BJ (cell line): ENCODE measurements at regions not wholly inside any gene's neighbourhood (a gene's known extent, or its start where the extent isn't known, plus 50 kb on each side); places are given as distances from the start of the nearest gene placed in this dataset.

Experiments
- CTCF ChIA-PET: fragments of 350-600 bp; formaldehyde crosslinking; extraction: SDS; loops from one replicate; lab custom pipeline; 2021; ENCODE audit warnings: antibody characterized with exemption, inconsistent platforms; lab: Yijun Ruan, JAX
- POLR2A ChIA-PET: fragments of 300-600 bp; sonication (Branson Sonifier 250); formaldehyde crosslinking; extraction: SDS; loops from one replicate; lab custom pipeline; 2021; ENCODE audit warnings: antibody characterized with exemption; lab: Charles Lee
- DNase-seq: peaks from one replicate; pipeline ENCODE4 v3.0.0-alpha.2; 2011; ENCODE audit warnings: low read depth
- H3K27me3 ChIP-seq: 2 replicates; pipeline ENCODE4 v1.6.0; 2011; ENCODE audit warnings: low read length; ENCODE audit not compliant: control insufficient read depth, insufficient read depth
- H3K36me3 ChIP-seq: 2 replicates; pipeline ENCODE4 v1.5.1; 2011; ENCODE audit warnings: low read length; ENCODE audit not compliant: control insufficient read depth, insufficient read depth
- H3K4me3 ChIP-seq: 2 replicates; pipeline ENCODE4 v1.5.1; 2011; ENCODE audit warnings: low read depth, mild to moderate bottlenecking, control low read depth, low read length
- TF ChIP-seq, protein P1 (sequence below): IDR thresholded peaks from 2 replicates; pipeline ENCODE4 v1.5.1; 2011; ENCODE audit warnings: low read depth, mild to moderate bottlenecking, control low read depth, inconsistent platforms, low read length, moderate library complexity; ENCODE audit not compliant: insufficient read depth

DNA sequence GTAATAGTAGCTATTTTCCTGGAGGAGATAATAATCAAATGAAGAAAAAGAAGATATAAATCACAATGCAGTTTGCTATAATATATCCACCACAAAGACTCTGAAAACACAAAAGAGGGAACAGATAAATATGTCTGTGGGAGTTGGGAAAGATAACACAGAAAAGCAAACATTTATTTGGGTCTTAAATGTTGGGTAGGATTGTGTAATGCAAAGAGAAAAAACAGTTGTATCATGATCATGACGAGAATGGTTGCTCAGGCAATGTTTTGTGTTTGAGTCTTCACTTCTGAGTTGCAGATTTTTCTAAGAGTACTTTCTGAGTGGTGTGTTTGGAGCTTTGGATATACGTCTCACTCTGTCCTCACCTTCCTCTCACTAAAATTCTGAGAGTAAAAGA is 437.5 kb downstream of the TFEC start:
- ChIA-PET POLR2A (no interaction called here), CTCF (interaction anchor here (1.1 kb wide), 1 partner anchor 258 kb away, joined by 3 read pairs; no protein-coding TSS in a partner anchor)
- Histone ChIP-seq H3K27me3 (no peaks in the 10 kb centered on the region), H3K36me3 (no peaks in the 10 kb centered on the region), H3K4me3 (no peak overlapping the region)
- TF ChIP-seq, protein P1, sequence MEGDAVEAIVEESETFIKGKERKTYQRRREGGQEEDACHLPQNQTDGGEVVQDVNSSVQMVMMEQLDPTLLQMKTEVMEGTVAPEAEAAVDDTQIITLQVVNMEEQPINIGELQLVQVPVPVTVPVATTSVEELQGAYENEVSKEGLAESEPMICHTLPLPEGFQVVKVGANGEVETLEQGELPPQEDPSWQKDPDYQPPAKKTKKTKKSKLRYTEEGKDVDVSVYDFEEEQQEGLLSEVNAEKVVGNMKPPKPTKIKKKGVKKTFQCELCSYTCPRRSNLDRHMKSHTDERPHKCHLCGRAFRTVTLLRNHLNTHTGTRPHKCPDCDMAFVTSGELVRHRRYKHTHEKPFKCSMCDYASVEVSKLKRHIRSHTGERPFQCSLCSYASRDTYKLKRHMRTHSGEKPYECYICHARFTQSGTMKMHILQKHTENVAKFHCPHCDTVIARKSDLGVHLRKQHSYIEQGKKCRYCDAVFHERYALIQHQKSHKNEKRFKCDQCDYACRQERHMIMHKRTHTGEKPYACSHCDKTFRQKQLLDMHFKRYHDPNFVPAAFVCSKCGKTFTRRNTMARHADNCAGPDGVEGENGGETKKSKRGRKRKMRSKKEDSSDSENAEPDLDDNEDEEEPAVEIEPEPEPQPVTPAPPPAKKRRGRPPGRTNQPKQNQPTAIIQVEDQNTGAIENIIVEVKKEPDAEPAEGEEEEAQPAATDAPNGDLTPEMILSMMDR, result no peak
- DNase-seq, result no peak

DNA sequence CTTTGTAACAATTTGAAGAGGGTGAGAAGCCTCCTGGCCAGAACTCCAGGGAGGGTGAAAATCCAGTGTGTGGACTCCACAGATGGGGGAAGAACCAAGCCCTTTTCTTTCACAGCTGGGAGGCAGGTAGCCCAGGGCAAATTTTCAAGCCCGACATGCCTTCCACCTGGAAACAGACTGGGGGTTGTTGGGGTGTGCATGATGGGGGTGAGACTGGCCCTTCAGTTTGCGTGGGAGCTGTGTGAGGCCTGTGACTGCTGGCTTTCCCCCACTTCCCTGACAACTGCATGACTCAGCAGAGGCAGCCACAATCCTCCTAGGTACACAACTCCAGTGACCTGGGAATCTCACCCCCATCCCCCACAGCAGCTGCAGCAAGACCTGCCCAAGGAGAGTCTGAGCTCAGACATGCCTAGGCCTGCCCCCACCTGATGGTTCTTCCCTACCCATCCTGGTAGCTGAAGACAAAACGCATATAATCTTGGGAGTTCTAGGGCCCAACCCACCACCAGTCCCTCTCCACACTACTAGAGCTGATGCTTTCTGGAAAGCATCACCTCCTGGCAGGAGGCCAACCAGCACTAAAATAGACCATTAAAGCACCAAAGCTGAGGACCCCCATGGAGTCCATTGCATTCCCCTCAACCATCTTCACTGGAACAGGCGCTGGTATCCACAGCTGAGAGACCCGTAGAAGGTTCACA is 445.4 kb downstream of the TFEC start:
- Histone ChIP-seq H3K27me3 (no peaks in the 10 kb centered on the region), H3K4me3 (no peak overlapping the region), H3K36me3 (no peaks in the 10 kb centered on the region)
- no peak for DNase-seq
- TF ChIP-seq, protein P1, result no peak
- POLR2A ChIA-PET, result no interaction called here
- CTCF ChIA-PET, result interaction anchor here (1.5 kb wide), 1 partner anchor 31 kb away, joined by 3 read pairs; no protein-coding TSS in a partner anchor

DNA sequence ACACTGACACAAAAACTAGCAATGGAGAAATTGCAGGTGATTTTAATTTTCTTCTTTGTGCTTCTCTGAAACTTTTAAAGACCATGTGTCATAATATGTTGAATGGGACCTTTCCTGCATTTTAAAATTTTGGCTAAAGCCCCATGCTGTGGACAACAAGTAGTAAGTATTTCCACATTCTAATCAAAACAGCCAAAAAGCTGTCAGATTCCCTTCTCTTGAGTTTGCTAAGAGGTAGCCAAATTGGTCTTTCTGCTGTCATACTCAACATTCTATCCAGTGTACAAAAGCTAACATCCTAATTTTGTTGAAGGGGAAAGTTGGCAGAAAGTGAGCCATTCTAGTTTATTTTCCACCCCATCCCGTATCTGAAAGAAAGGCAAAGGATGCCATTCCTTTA is 447.6 kb downstream of the TFEC start:
- ChIA-PET POLR2A (no interaction called here), CTCF (no interaction called here)
- no peaks in the 10 kb centered on the region for H3K36me3 ChIP-seq
- no peak overlapping the region for H3K4me3 ChIP-seq
- TF ChIP-seq, protein P1, result no peak
- DNase-seq, result no peak
- H3K27me3 ChIP-seq, result no peaks in the 10 kb centered on the region

DNA sequence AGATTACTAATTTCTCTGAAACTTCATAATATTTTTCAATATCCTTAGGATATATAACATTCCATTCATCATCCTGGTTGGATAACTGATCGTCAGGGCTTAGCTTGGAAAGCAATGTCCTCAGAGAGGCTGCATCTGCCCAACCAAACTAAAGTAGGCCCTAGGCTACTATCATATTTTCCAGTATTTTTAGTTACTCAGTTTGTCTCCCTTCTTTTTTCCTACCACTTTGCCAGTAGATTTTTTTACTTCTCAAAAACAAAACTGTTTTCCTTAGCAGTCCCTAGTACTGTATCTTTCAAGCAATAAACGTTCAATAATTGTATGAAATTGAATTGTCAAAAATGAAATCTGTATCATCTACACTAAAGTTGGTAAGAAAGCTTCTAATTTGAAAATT is 452.0 kb downstream of the TFEC start:
- Histone ChIP-seq H3K27me3 (no peaks in the 10 kb centered on the region), H3K36me3 (no peaks in the 10 kb centered on the region), H3K4me3 (no peak overlapping the region)
- ChIA-PET CTCF (interaction anchor here (1.0 kb wide), 1 partner anchor 20 kb away, joined by 3 read pairs; no protein-coding TSS in a partner anchor), POLR2A (no interaction called here)
- TF ChIP-seq, protein P1, result no peak
- DNase-seq, result no peak

DNA sequence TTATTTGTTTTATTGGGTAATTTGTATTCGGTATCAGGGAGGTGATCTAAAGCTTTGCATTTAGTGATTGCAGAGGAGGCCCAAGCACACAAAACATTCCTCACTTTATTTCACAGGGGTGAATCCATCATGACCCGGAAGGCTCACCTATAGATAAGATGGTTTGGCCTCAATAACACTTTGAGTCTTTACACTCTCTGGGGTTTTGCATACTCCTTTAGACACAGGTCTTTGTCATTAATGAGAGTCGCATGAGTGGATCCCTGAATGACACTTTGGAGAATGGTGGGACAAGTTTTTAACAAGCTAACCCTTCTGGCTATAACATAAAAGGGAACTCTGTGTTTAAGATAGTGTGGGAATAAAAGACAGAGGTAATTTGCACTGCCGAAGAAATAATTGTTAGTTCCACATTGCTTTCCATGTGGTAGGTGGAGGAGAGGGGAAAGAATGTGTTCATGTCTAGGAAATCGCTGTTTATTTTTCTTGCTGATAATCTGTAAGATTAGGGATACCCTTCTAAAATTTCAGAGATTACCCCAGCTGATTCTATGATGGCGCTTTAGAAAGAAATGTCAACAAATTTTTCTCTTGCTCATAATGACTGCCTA is 455.8 kb downstream of the TFEC start:
- POLR2A ChIA-PET, result interaction anchor here (0.6 kb wide), 1 partner anchor 310 kb away, joined by 7 read pairs; no protein-coding TSS in a partner anchor
- Histone ChIP-seq H3K36me3 (no peaks in the 10 kb centered on the region), H3K27me3 (no peaks in the 10 kb centered on the region), H3K4me3 (no peak overlapping the region)
- CTCF ChIA-PET, result interaction anchor here (1.8 kb wide), 1 partner anchor 13 kb away, joined by 6 read pairs; no protein-coding TSS in a partner anchor
- DNase-seq, result no peak
- TF ChIP-seq, protein P1, result no peak
